ENCODE measurements at regions not wholly inside any gene's neighbourhood (a gene's known extent, or its start where the extent isn't known, plus 50 kb on each side); places are given as distances from the start of the nearest gene placed in this dataset.

DNA sequence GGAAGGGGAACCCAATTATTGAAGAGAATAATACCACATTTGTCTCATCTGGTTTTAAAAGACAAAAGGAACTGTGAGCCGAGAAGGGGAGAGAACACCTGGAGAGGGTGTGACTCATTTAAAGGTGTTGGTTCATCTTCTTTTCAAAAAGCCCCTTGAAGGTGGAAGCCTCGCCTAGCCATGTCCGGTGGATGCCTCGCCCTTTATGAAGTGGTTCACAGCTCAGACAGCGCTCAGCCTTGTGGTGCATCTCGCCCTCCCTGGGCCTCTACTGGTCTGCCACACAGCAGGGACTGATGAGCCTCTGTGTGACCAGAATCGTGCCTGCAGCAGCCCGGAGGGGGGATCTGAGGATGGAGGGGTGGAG is 290.0 kb upstream of the CXCR4 start:
- H3K4me2 ChIP-seq (ENCODE audit: low read length), result no peak overlapping the region
- H2AFZ ChIP-seq (ENCODE audit: low read depth, low read length), result no peak overlapping the region
- H3K27me3 ChIP-seq (ENCODE audit: insufficient read depth, low read depth, low read length), result no peaks in the 10 kb centered on the region

GRCh38 chr2:136407117-136407951 is 289.4 kb upstream of the CXCR4 start:
- Histone ChIP-seq H3K9me3 (ENCODE audit: low read length) (no peaks in the 10 kb centered on the region), H3K4me3 (ENCODE audit: low read length) (no peak overlapping the region), H3K27me3 (ENCODE audit: insufficient read depth, low read depth, low read length) (no peaks in the 10 kb centered on the region), H3K9ac (ENCODE audit: low read length) (no peak overlapping the region), H3K27ac (ENCODE audit: low read length) (no peak overlapping the region), H3K4me2 (ENCODE audit: low read length) (no peak overlapping the region), H3K79me2 (replicated peaks; ENCODE audit: insufficient read depth, low read length) (no peaks in the 10 kb centered on the region), H3K9me2 (ENCODE audit: insufficient read depth, low read length) (no peaks in the 10 kb centered on the region), H3K36me3 (ENCODE audit: insufficient read depth, low read length) (no peaks in the 10 kb centered on the region), H4K20me1 (ENCODE audit: insufficient read depth) (no peaks in the 10 kb centered on the region), H3F3A (ENCODE audit: insufficient read depth, low read length, poor library complexity, severe bottlenecking) (no peaks in the 10 kb centered on the region), H2AFZ (ENCODE audit: low read depth, low read length) (no peak overlapping the region)
- TF ChIP-seq, protein P1, sequence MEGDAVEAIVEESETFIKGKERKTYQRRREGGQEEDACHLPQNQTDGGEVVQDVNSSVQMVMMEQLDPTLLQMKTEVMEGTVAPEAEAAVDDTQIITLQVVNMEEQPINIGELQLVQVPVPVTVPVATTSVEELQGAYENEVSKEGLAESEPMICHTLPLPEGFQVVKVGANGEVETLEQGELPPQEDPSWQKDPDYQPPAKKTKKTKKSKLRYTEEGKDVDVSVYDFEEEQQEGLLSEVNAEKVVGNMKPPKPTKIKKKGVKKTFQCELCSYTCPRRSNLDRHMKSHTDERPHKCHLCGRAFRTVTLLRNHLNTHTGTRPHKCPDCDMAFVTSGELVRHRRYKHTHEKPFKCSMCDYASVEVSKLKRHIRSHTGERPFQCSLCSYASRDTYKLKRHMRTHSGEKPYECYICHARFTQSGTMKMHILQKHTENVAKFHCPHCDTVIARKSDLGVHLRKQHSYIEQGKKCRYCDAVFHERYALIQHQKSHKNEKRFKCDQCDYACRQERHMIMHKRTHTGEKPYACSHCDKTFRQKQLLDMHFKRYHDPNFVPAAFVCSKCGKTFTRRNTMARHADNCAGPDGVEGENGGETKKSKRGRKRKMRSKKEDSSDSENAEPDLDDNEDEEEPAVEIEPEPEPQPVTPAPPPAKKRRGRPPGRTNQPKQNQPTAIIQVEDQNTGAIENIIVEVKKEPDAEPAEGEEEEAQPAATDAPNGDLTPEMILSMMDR (IDR thresholded peaks at IDR 0.05; ENCODE audit: poor library complexity, severe bottlenecking), result no peak
- TF ChIP-seq MXI1 (conservative IDR thresholded peaks at IDR 0.05; ENCODE audit: poor library complexity, severe bottlenecking) (no peak), EZH2 (IDR thresholded peaks at IDR 0.05; ENCODE audit: borderline replicate concordance, insufficient read depth, low read length, poor library complexity, severe bottlenecking) (no peak), TAF1 (IDR thresholded peaks at IDR 0.05; ENCODE audit: low read depth) (no peak), POLR2AphosphoS5 (IDR thresholded peaks at IDR 0.05) (peak; percentile 96), EP300 (conservative IDR thresholded peaks at IDR 0.05; ENCODE audit: poor library complexity, severe bottlenecking) (no peak), SMC3 (conservative IDR thresholded peaks at IDR 0.05; ENCODE audit: poor library complexity) (no peak), RAD21 (conservative IDR thresholded peaks at IDR 0.05) (no peak)
- TF ChIP-seq, protein P2, sequence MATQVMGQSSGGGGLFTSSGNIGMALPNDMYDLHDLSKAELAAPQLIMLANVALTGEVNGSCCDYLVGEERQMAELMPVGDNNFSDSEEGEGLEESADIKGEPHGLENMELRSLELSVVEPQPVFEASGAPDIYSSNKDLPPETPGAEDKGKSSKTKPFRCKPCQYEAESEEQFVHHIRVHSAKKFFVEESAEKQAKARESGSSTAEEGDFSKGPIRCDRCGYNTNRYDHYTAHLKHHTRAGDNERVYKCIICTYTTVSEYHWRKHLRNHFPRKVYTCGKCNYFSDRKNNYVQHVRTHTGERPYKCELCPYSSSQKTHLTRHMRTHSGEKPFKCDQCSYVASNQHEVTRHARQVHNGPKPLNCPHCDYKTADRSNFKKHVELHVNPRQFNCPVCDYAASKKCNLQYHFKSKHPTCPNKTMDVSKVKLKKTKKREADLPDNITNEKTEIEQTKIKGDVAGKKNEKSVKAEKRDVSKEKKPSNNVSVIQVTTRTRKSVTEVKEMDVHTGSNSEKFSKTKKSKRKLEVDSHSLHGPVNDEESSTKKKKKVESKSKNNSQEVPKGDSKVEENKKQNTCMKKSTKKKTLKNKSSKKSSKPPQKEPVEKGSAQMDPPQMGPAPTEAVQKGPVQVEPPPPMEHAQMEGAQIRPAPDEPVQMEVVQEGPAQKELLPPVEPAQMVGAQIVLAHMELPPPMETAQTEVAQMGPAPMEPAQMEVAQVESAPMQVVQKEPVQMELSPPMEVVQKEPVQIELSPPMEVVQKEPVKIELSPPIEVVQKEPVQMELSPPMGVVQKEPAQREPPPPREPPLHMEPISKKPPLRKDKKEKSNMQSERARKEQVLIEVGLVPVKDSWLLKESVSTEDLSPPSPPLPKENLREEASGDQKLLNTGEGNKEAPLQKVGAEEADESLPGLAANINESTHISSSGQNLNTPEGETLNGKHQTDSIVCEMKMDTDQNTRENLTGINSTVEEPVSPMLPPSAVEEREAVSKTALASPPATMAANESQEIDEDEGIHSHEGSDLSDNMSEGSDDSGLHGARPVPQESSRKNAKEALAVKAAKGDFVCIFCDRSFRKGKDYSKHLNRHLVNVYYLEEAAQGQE (IDR thresholded peaks at IDR 0.05; ENCODE audit: borderline replicate concordance), result peak; percentile 32

More for the DNA sequence above, 290.0 kb upstream of the CXCR4 start:
- H3F3A ChIP-seq (ENCODE audit: insufficient read depth, low read length, poor library complexity, severe bottlenecking), result no peaks in the 10 kb centered on the region
- H3K4me3 ChIP-seq (ENCODE audit: low read length), result no peak overlapping the region
- no peaks in the 10 kb centered on the region for H3K79me2 ChIP-seq (replicated peaks; ENCODE audit: insufficient read depth, low read length)
- H3K9me3 ChIP-seq (ENCODE audit: low read length), result no peaks in the 10 kb centered on the region
- no peak overlapping the region for H3K27ac ChIP-seq (ENCODE audit: low read length)
- TF ChIP-seq, protein P2 (IDR thresholded peaks at IDR 0.05; ENCODE audit: borderline replicate concordance), result no peak
- TF ChIP-seq MXI1 (conservative IDR thresholded peaks at IDR 0.05; ENCODE audit: poor library complexity, severe bottlenecking) (no peak), EP300 (conservative IDR thresholded peaks at IDR 0.05; ENCODE audit: poor library complexity, severe bottlenecking) (no peak), SMC3 (conservative IDR thresholded peaks at IDR 0.05; ENCODE audit: poor library complexity) (no peak), POLR2AphosphoS5 (IDR thresholded peaks at IDR 0.05) (no peak), EZH2 (IDR thresholded peaks at IDR 0.05; ENCODE audit: borderline replicate concordance, insufficient read depth, low read length, poor library complexity, severe bottlenecking) (no peak), RAD21 (conservative IDR thresholded peaks at IDR 0.05) (no peak), TAF1 (IDR thresholded peaks at IDR 0.05; ENCODE audit: low read depth) (no peak)
- TF ChIP-seq, protein P1 (IDR thresholded peaks at IDR 0.05; ENCODE audit: poor library complexity, severe bottlenecking), result no peak
- no peaks in the 10 kb centered on the region for H3K36me3 ChIP-seq (ENCODE audit: insufficient read depth, low read length)
- no peaks in the 10 kb centered on the region for H3K9me2 ChIP-seq (ENCODE audit: insufficient read depth, low read length)
- H4K20me1 ChIP-seq (ENCODE audit: insufficient read depth), result no peaks in the 10 kb centered on the region
- no peak overlapping the region for H3K9ac ChIP-seq (ENCODE audit: low read length)

All from neural cell (in vitro differentiated cells).